PFSK-1 (cell line): ENCODE measurements at regions not wholly inside any gene's neighbourhood (a gene's known extent, or its start where the extent isn't known, plus 50 kb on each side); places are given as distances from the start of the nearest gene placed in this dataset.

Source experiments
- FOXP2 ChIP-seq: optimal IDR thresholded peaks from 2 replicates; pipeline ENCODE3; 2011; ENCODE audit warnings: borderline replicate concordance, control low read depth, inconsistent platforms; ENCODE audit not compliant: insufficient read depth; ENCODE audit errors: extremely low read length, extremely low read depth
- POLR2AphosphoS5 ChIP-seq: IDR thresholded peaks from 2 replicates; pipeline ENCODE4 v1.6.1; 2012; ENCODE audit warnings: low read depth, mild to moderate bottlenecking, control low read depth, low read length, moderate library complexity
- SIN3A ChIP-seq: IDR thresholded peaks from 2 replicates; pipeline ENCODE4 v1.6.1; 2012; ENCODE audit warnings: mild to moderate bottlenecking, low read length, moderate library complexity, borderline replicate concordance; ENCODE audit not compliant: insufficient read depth
- TAF1 ChIP-seq: IDR thresholded peaks from 2 replicates; pipeline ENCODE4 v1.6.1; 2012; ENCODE audit warnings: low read length, control low read depth, borderline replicate concordance; ENCODE audit not compliant: insufficient read depth
- TF ChIP-seq, protein P1 (sequence below), 2 experiments: IDR thresholded peaks; 2 replicates each; pipeline versions ENCODE4 v1.6.1 to v1.8.0; 2011 to 2012; ENCODE audit warnings: low read depth in 2 of 2, low read length in 2 of 2, control low read depth in 1 of 2, inconsistent platforms in 1 of 2, mild to moderate bottlenecking in 1 of 2, moderate library complexity in 1 of 2; ENCODE audit not compliant: insufficient read depth in 1 of 2

DNA sequence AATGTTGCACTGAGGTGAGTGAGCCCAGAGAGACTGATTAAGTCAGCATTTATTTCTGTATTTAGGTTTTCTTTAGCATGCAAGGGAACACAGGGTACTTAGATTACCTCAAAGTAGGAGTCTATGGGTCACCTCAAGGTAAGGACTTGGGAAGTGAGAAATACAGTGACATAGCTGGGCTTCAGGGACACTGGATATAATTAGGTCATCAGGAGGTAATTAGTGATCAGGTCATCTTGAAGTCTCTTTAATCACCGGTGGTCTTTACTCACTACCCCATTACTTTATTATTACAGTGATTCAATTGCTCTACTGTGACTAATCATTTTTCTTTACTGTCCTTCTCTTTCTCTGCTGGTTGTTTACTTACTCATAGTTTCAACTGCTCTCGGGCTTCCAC is 59.9 kb upstream of the KCNK1 start:
- TF ChIP-seq TAF1 (no peak), FOXP2 (no peak), POLR2AphosphoS5 (no peak), SIN3A (no peak)
- TF ChIP-seq, protein P1, sequence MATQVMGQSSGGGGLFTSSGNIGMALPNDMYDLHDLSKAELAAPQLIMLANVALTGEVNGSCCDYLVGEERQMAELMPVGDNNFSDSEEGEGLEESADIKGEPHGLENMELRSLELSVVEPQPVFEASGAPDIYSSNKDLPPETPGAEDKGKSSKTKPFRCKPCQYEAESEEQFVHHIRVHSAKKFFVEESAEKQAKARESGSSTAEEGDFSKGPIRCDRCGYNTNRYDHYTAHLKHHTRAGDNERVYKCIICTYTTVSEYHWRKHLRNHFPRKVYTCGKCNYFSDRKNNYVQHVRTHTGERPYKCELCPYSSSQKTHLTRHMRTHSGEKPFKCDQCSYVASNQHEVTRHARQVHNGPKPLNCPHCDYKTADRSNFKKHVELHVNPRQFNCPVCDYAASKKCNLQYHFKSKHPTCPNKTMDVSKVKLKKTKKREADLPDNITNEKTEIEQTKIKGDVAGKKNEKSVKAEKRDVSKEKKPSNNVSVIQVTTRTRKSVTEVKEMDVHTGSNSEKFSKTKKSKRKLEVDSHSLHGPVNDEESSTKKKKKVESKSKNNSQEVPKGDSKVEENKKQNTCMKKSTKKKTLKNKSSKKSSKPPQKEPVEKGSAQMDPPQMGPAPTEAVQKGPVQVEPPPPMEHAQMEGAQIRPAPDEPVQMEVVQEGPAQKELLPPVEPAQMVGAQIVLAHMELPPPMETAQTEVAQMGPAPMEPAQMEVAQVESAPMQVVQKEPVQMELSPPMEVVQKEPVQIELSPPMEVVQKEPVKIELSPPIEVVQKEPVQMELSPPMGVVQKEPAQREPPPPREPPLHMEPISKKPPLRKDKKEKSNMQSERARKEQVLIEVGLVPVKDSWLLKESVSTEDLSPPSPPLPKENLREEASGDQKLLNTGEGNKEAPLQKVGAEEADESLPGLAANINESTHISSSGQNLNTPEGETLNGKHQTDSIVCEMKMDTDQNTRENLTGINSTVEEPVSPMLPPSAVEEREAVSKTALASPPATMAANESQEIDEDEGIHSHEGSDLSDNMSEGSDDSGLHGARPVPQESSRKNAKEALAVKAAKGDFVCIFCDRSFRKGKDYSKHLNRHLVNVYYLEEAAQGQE (IDR thresholded peaks at IDR 0.05; ENCODE audit: insufficient read depth in 1 of 2, low read depth in 2 of 2, low read length in 2 of 2): no peak

DNA sequence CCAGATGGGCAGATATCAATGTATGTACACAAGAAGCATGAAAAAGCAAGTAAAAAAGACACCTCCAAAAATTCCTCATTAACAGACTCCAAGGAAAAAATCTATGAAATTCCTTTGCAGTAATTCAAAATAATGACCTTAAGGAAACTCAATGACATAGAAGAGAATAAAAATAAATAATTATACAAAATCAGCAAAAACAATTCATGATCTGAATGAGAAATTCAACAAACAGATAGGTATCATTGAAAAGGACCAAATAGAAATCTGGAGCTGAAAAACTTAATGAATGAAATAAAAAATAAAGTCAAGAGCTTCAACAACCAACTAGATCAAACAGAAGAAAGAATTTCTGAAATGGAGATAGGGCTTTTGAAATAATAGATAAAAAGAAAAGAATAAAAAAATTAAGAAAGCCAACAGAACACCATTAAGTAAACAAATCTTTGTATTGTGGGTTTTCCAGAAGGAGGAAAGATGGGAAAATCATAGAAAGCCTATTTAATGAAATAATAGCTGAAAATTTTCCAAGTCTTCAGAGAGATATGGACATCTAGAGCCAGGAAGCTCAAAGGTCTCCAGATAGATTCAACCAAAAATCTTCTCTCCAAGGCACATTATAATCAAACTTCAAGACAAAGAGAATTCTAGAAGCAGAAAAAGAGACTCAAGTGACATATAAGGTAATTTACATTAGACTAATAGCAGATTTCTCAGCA is 52.0 kb upstream of the KCNK1 start:
- TF ChIP-seq FOXP2: no peak
- TF ChIP-seq, protein P1 (IDR thresholded peaks at IDR 0.05; ENCODE audit: insufficient read depth in 1 of 2, low read depth in 2 of 2, low read length in 2 of 2): no peak
- TF ChIP-seq TAF1: no peak
- no peak for TF ChIP-seq SIN3A
- no peak for TF ChIP-seq POLR2AphosphoS5
